Peyer's patch (tissue), 4 donors: ENCODE measurements at regions not wholly inside any gene's neighbourhood (a gene's known extent, or its start where the extent isn't known, plus 50 kb on each side); places are given as distances from the start of the nearest gene placed in this dataset.

Experiments
- DNase-seq, 3 donors: peaks; one replicate each; pipeline ENCODE4 v3.0.0-alpha.2; 2017 to 2019
- H3K27ac ChIP-seq, 4 donors: fragments of 200-600 bp; sonication (generic); one replicate each; pipeline ENCODE4 v1.5.1; 2016 to 2019
- H3K27me3 ChIP-seq, 2 donors: fragments of 200-600 bp; sonication (generic); one replicate each; pipeline ENCODE4 v1.5.1; 2019
- H3K36me3 ChIP-seq, 3 donors: fragments of 200-600 bp; sonication (generic); one replicate each; pipeline ENCODE4 v1.5.1; 2016 to 2019
- H3K4me1 ChIP-seq, 4 donors: fragments of 200-600 bp; sonication (generic); one replicate each; pipeline ENCODE4 v1.5.1; 2016 to 2019
- H3K4me3 ChIP-seq, 4 donors: fragments of 200-600 bp; sonication (generic); 1 replicate in 3 of 4; 2 replicates in 1 of 4; pipeline ENCODE4 v1.5.1; 2016 to 2019; ENCODE audit warnings: mild to moderate bottlenecking in 1 of 4
- H3K9me3 ChIP-seq, 4 donors: fragments of 200-600 bp; sonication (generic); one replicate each; pipeline ENCODE4 v1.5.1; 2016 to 2019; ENCODE audit warnings: mild to moderate bottlenecking in 1 of 4
- CTCF ChIP-seq, 6 experiments: fragments of 450-650 bp in 4 of 6; fragments of 200-600 bp in 2 of 6; sonication (generic) in 1 of 6; IDR thresholded peaks; one replicate each; pipeline ENCODE4 v1.5.1; 2017 to 2019; ENCODE audit warnings: antibody characterized with exemption in 6 of 6, mild to moderate bottlenecking in 3 of 6, moderate library complexity in 1 of 6
- POLR2A ChIP-seq, 2 donors: fragments of 450-650 bp; IDR thresholded peaks; one replicate each; pipeline ENCODE4 v1.5.1; 2017; ENCODE audit warnings: antibody characterized with exemption in 2 of 2, mild to moderate bottlenecking in 2 of 2, moderate library complexity in 2 of 2

GRCh38 chr17:74019860-74020259, 183.6 kb upstream of the RPL38 start:
- H3K27me3 ChIP-seq, result no peaks in the 10 kb centered on the region
- TF ChIP-seq POLR2A (IDR thresholded peaks at IDR 0.05), result no peak
- no peak for TF ChIP-seq CTCF (IDR thresholded peaks at IDR 0.05)
- H3K9me3 ChIP-seq, result no peaks in the 10 kb centered on the region
- DNase-seq, result no peak
- H3K4me1 ChIP-seq, result no peaks in the 10 kb centered on the region
- H3K36me3 ChIP-seq, result no peaks in the 10 kb centered on the region
- no peak overlapping the region for H3K27ac ChIP-seq
- no peak overlapping the region for H3K4me3 ChIP-seq

- Histone ChIP-seq H3K9me3 (no peaks in the 10 kb centered on the region), H3K4me3 (no peak overlapping the region), H3K4me1 (no peaks in the 10 kb centered on the region), H3K36me3 (no peaks in the 10 kb centered on the region), H3K27me3 (no peaks in the 10 kb centered on the region), H3K27ac (no peak overlapping the region)
- DNase-seq, result no peak
- TF ChIP-seq CTCF (IDR thresholded peaks at IDR 0.05), result no peak
- TF ChIP-seq POLR2A (IDR thresholded peaks at IDR 0.05), result no peak
Observed at GRCh38 chr17:74020522-74020921, 183.0 kb upstream of the RPL38 start.

GRCh38 chr17:74024871-74025531, 178.5 kb upstream of the RPL38 start:
- Histone ChIP-seq H3K9me3 (no peaks in the 10 kb centered on the region), H3K4me3 (no peak overlapping the region), H3K36me3 (no peaks in the 10 kb centered on the region), H3K27ac (no peak overlapping the region), H3K4me1 (no peaks in the 10 kb centered on the region), H3K27me3 (no peaks in the 10 kb centered on the region)
- TF ChIP-seq POLR2A (IDR thresholded peaks at IDR 0.05) (no peak), CTCF (IDR thresholded peaks at IDR 0.05) (no peak)
- no peak for DNase-seq

- TF ChIP-seq CTCF (IDR thresholded peaks at IDR 0.05) (no peak), POLR2A (IDR thresholded peaks at IDR 0.05) (no peak)
- Histone ChIP-seq H3K36me3 (no peaks in the 10 kb centered on the region), H3K4me3 (no peak overlapping the region), H3K4me1 (no peaks in the 10 kb centered on the region), H3K27me3 (no peaks in the 10 kb centered on the region), H3K27ac (no peak overlapping the region), H3K9me3 (no peaks in the 10 kb centered on the region)
- DNase-seq, result no peak
Observed at GRCh38 chr17:74027444-74027843, 176.0 kb upstream of the RPL38 start.

- Histone ChIP-seq H3K4me1 (no peaks in the 10 kb centered on the region), H3K27ac (no peak overlapping the region), H3K36me3 (no peaks in the 10 kb centered on the region), H3K9me3 (no peaks in the 10 kb centered on the region), H3K27me3 (no peaks in the 10 kb centered on the region), H3K4me3 (no peak overlapping the region)
- TF ChIP-seq POLR2A (IDR thresholded peaks at IDR 0.05), result no peak
- no peak for TF ChIP-seq CTCF (IDR thresholded peaks at IDR 0.05)
- no peak for DNase-seq
Observed at GRCh38 chr17:74028354-74029116, 174.9 kb upstream of the RPL38 start.
